Breast epithelium (tissue), 4 donors: ENCODE measurements at regions not wholly inside any gene's neighbourhood (a gene's known extent, or its start where the extent isn't known, plus 50 kb on each side); places are given as distances from the start of the nearest gene placed in this dataset.

Source experiments
- DNase-seq, 2 donors: peaks; one replicate each; pipeline ENCODE4 v3.0.0-alpha.2; 2019; ENCODE audit warnings: low spot score in 2 of 2
- H3K27ac ChIP-seq, 2 donors: fragments of 200-600 bp; sonication (generic) in 1 of 2; one replicate each; pipeline ENCODE4 v1.5.1; 2016 to 2019; ENCODE audit warnings: mild to moderate bottlenecking in 1 of 2
- H3K27me3 ChIP-seq, 2 donors: fragments of 200-600 bp; sonication (generic) in 1 of 2; one replicate each; pipeline versions ENCODE4 v1.5.1 to v1.6.0; 2017 to 2019; ENCODE audit warnings: control low read depth in 1 of 2, mild to moderate bottlenecking in 1 of 2
- H3K36me3 ChIP-seq: fragments of 200-600 bp; one replicate; pipeline ENCODE4 v1.5.1; 2019
- H3K4me1 ChIP-seq, 2 donors: fragments of 200-600 bp; sonication (generic); one replicate each; pipeline ENCODE4 v1.5.1; 2016 to 2019; ENCODE audit warnings: control low read depth in 1 of 2
- H3K4me3 ChIP-seq, 3 donors: fragments of 200-600 bp; sonication (generic); 1 replicate in 2 of 3; 2 replicates in 1 of 3; pipeline ENCODE4 v1.5.1; 2016 to 2019; ENCODE audit warnings: mild to moderate bottlenecking in 3 of 3, moderate library complexity in 2 of 3
- H3K9me3 ChIP-seq, 2 donors: fragments of 200-600 bp; sonication (generic) in 1 of 2; one replicate each; pipeline ENCODE4 v1.5.1; 2016 to 2019; ENCODE audit warnings: control low read depth in 1 of 2
- POLR2A ChIP-seq: fragments of 450-650 bp; IDR thresholded peaks from one replicate; pipeline ENCODE4 v1.6.1; 2016; ENCODE audit warnings: antibody characterized with exemption, mild to moderate bottlenecking, moderate library complexity
- POLR2AphosphoS5 ChIP-seq, 3 donors: sonication (generic); formaldehyde crosslinking; IDR thresholded peaks; one replicate each; pipeline ENCODE4 v1.6.1; 2017; ENCODE audit warnings: antibody characterized with exemption in 3 of 3
- intact Hi-C: fragments of 100-400 bp; cut with DNase I; formaldehyde crosslinking; loops from one replicate; pipeline ENCODE4 v1.15.1; 2023; ENCODE audit warnings: low total_unique reads
- TF ChIP-seq, protein P1 (sequence below), 3 donors: fragments of 450-650 bp; IDR thresholded peaks; one replicate each; pipeline ENCODE4 v1.5.1; 2016 to 2017; ENCODE audit warnings: antibody characterized with exemption in 3 of 3, mild to moderate bottlenecking in 3 of 3, moderate library complexity in 3 of 3

DNA sequence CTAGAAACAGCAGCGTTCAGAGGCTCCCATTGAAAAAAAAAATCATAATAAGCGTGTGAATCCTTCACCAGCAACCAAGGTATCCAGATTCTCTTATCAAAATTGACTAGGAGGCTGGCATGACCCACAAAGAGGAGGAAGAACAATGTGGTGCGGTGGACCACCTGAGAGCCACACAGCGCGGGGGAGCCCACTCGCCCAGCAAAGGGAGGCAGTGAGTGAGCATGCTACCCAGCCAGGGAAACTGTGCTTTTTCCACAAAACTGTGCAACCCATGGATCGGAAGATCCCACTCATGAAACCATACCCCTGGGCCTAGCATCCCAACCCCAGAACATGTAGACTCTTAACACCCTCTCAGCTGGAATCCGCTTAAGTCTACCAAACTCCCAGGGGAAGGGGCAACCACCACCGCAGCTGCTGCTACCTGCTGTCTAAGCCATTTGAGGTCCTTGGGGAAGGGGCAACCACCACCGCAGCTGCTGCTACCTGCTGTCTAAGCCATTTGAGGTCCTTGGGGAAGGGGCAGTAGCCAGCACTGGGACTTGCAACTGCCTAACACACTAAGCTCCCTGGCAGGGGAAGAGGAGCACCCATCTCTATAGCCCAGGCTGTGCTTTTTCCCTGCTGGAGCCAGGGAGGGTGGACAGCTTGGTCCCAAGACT, 102.8 kb upstream of the CLDN18 start:
- Histone ChIP-seq H3K9me3 (peaks cover 3 to 38% of the 10 kb centered on the region in 2 donors), H3K27ac (no peak overlapping the region), H3K4me1 (no peaks in the 10 kb centered on the region), H3K27me3 (no peaks in the 10 kb centered on the region), H3K4me3 (no peak overlapping the region), H3K36me3 (no peaks in the 10 kb centered on the region)
- no peak for TF ChIP-seq POLR2AphosphoS5 (IDR thresholded peaks at IDR 0.05)
- TF ChIP-seq POLR2A, result no peak
- TF ChIP-seq, protein P1, sequence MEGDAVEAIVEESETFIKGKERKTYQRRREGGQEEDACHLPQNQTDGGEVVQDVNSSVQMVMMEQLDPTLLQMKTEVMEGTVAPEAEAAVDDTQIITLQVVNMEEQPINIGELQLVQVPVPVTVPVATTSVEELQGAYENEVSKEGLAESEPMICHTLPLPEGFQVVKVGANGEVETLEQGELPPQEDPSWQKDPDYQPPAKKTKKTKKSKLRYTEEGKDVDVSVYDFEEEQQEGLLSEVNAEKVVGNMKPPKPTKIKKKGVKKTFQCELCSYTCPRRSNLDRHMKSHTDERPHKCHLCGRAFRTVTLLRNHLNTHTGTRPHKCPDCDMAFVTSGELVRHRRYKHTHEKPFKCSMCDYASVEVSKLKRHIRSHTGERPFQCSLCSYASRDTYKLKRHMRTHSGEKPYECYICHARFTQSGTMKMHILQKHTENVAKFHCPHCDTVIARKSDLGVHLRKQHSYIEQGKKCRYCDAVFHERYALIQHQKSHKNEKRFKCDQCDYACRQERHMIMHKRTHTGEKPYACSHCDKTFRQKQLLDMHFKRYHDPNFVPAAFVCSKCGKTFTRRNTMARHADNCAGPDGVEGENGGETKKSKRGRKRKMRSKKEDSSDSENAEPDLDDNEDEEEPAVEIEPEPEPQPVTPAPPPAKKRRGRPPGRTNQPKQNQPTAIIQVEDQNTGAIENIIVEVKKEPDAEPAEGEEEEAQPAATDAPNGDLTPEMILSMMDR (IDR thresholded peaks at IDR 0.05), result no peak
- intact Hi-C loops, result no loop called here
- DNase-seq, result no peak

DNA sequence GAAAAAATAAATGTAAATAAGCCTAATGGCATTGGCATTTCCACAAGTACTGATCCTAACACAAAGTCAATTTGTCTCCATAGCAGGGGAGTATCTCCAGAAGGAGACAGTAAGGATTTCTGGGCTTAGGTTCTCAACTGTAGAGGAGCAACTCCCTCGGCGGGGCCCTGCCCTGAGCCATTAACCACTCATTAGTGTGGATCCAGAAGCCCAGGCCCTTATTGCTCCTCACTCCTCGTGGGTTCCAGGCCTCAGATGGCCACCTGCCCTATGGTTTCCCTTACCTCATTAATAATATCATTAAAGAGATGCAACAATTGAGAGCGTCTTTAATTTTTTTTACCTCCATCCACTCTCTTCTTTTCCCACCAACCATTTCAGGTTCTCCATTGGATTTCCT, 85.3 kb upstream of the CLDN18 start:
- Histone ChIP-seq H3K27me3 (no peaks in the 10 kb centered on the region), H3K9me3 (no peaks in the 10 kb centered on the region), H3K36me3 (no peaks in the 10 kb centered on the region), H3K27ac (no peak overlapping the region), H3K4me3 (no peak overlapping the region), H3K4me1 (no peaks in the 10 kb centered on the region)
- no peak for DNase-seq
- no peak for TF ChIP-seq POLR2A
- no peak for TF ChIP-seq POLR2AphosphoS5 (IDR thresholded peaks at IDR 0.05)
- TF ChIP-seq, protein P1 (IDR thresholded peaks at IDR 0.05), result no peak
- intact Hi-C loops, result no loop called here

DNA sequence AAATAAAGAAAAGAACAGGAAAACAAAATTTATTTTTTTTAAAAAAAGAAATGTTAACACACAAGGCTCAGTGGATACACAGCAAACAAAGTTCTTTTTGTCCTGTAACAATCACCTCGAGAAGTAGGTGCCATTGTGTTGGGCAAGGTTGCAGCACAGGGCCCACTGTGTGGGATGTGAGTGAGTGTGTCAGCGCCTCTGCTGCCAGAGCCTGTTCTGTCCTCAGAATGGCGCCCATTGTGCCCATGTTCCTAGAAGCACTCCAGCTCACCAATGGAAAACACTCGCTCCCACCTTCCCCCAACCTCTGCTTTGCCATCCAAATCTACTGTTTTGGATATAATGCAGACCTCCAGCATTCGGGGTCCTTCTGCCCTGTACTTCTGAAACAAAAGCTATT, 84.9 kb upstream of the CLDN18 start:
- DNase-seq, result no peak
- no peaks in the 10 kb centered on the region for H3K27me3 ChIP-seq
- H3K27ac ChIP-seq, result no peak overlapping the region
- H3K9me3 ChIP-seq, result no peaks in the 10 kb centered on the region
- intact Hi-C loops, result no loop called here
- TF ChIP-seq POLR2AphosphoS5 (IDR thresholded peaks at IDR 0.05) (no peak), POLR2A (no peak)
- TF ChIP-seq, protein P1 (IDR thresholded peaks at IDR 0.05), result no peak
- no peaks in the 10 kb centered on the region for H3K36me3 ChIP-seq
- H3K4me1 ChIP-seq, result no peaks in the 10 kb centered on the region
- H3K4me3 ChIP-seq, result no peak overlapping the region

DNA sequence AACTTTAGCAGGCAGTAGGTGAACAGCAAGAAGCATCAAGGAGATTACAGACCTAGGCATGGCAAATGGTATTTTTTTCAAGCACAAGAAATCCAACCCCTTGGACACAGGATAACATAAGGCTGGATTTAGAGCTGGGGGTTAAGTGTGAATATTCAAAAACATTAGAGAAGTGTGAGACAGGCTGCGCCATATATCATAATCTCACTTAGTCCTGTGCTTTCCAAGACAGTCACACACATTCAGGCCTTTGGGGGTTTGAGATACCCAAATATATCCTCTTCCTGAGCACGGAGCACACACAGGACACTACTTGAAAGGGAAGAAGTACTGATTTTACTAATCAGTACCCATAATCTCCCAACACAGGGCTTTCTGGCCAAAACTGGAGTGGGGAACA, 83.0 kb upstream of the CLDN18 start:
- Histone ChIP-seq H3K27me3 (no peaks in the 10 kb centered on the region), H3K27ac (no peak overlapping the region), H3K4me1 (no peaks in the 10 kb centered on the region), H3K9me3 (no peaks in the 10 kb centered on the region), H3K36me3 (no peaks in the 10 kb centered on the region), H3K4me3 (no peak overlapping the region)
- TF ChIP-seq, protein P1 (IDR thresholded peaks at IDR 0.05), result no peak
- TF ChIP-seq POLR2AphosphoS5 (IDR thresholded peaks at IDR 0.05), result no peak
- TF ChIP-seq POLR2A, result no peak
- intact Hi-C loops, result no loop called here
- DNase-seq, result no peak

DNA sequence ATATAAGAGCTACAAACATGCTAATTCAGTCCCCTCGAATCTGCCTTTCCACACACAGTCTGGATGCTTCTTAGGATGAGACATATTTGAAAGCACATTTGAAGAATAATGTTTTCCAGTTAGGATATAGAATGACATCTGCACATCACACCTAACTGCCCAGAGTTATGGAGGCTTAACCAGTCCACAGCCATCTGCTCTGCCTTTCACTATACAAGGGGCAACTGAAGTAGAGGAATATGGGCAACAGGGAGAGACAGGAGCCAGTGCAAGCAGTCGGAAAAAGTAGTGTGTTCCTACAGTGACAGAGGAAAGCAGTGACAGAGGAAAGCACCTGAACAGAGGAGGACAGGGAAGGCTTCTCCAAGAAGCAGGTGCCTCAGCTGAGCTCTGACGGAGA, 79.0 kb upstream of the CLDN18 start:
- no peak for DNase-seq
- Histone ChIP-seq H3K36me3 (no peaks in the 10 kb centered on the region), H3K4me3 (no peak overlapping the region), H3K27ac (no peak overlapping the region), H3K27me3 (no peaks in the 10 kb centered on the region), H3K9me3 (no peaks in the 10 kb centered on the region), H3K4me1 (no peaks in the 10 kb centered on the region)
- TF ChIP-seq POLR2A (no peak), POLR2AphosphoS5 (IDR thresholded peaks at IDR 0.05) (no peak)
- TF ChIP-seq, protein P1 (IDR thresholded peaks at IDR 0.05), result no peak
- intact Hi-C loops, result no loop called here
